WTC11 (cell line): ENCODE measurements at regions not wholly inside any gene's neighbourhood (a gene's known extent, or its start where the extent isn't known, plus 50 kb on each side); places are given as distances from the start of the nearest gene placed in this dataset.

Experiments used
- ATAC-seq: fragments of 200-7000 bp; cut with Tn5 transposase; 2 replicates; pipeline ENCODE4 v1.10.0; 2021; ENCODE audit warnings: mild to moderate bottlenecking, moderate library complexity
- CTCF ChIA-PET: fragments of 300-600 bp; sonication (Branson Sonifier 250); formaldehyde crosslinking; loops from one replicate; lab custom pipeline; 2021; ENCODE audit warnings: antibody characterized with exemption; lab: Charles Lee
- POLR2A ChIA-PET: fragments of 350-600 bp; sonication (Branson Sonifier 250); formaldehyde crosslinking; loops from one replicate; lab custom pipeline; 2021; ENCODE audit warnings: antibody characterized with exemption; lab: Charles Lee
- DNase-seq: peaks from one replicate; pipeline ENCODE4 v3.0.0; 2021; ENCODE audit warnings: low spot score
- H3K27ac Mint-ChIP-seq: 2 replicates; pipeline ENCODE4 v1.8.0; 2021; ENCODE audit warnings: mixed read lengths
- H3K27me3 Mint-ChIP-seq: 2 replicates; pipeline ENCODE4 v1.8.0; 2021; ENCODE audit warnings: low read depth, mild to moderate bottlenecking, moderate library complexity, mixed read lengths
- H3K36me3 Mint-ChIP-seq: 2 replicates; pipeline ENCODE4 v1.8.0; 2021; ENCODE audit warnings: mixed read lengths
- H3K4me1 Mint-ChIP-seq: 2 replicates; pipeline ENCODE4 v1.8.0; 2022; ENCODE audit warnings: mixed read lengths
- H3K4me3 Mint-ChIP-seq: 2 replicates; pipeline ENCODE4 v1.8.0; 2021; ENCODE audit warnings: mild to moderate bottlenecking, moderate library complexity, mixed read lengths
- H3K9me3 Mint-ChIP-seq: 2 replicates; pipeline ENCODE4 v1.8.0; 2021; ENCODE audit warnings: mixed read lengths
- ATF6 ChIP-seq: sonication (generic); formaldehyde crosslinking; IDR thresholded peaks from 2 replicates; pipeline ENCODE4 v1.8.1; 2023; ENCODE audit warnings: mild to moderate bottlenecking, missing genetic modification reagents
- CREB1 ChIP-seq: sonication (generic); formaldehyde crosslinking; IDR thresholded peaks from 2 replicates; pipeline ENCODE4 v1.8.0; 2023; ENCODE audit warnings: mild to moderate bottlenecking, missing genetic modification reagents
- ELF4 ChIP-seq: sonication (generic); formaldehyde crosslinking; IDR thresholded peaks from 2 replicates; pipeline ENCODE4 v1.8.1; 2022; ENCODE audit warnings: low read depth, mild to moderate bottlenecking, moderate library complexity, missing genetic modification reagents
- ERG ChIP-seq: fragments of 250-450 bp; sonication (Bioruptor Pico); IDR thresholded peaks from 2 replicates; pipeline ENCODE4 v1.8.0; 2021; ENCODE audit warnings: mild to moderate bottlenecking
- ESRRA ChIP-seq: sonication (generic); formaldehyde crosslinking; IDR thresholded peaks from 2 replicates; pipeline ENCODE4 v1.8.1; 2022; ENCODE audit warnings: mild to moderate bottlenecking, missing genetic modification reagents, borderline replicate concordance
- ETV6 ChIP-seq: sonication (generic); formaldehyde crosslinking; IDR thresholded peaks from 2 replicates; pipeline ENCODE4 v1.8.1; 2022; ENCODE audit warnings: mild to moderate bottlenecking, missing genetic modification reagents
- FOXK1 ChIP-seq: sonication (generic); formaldehyde crosslinking; IDR thresholded peaks from 2 replicates; pipeline ENCODE4 v1.8.0; 2022; ENCODE audit warnings: mild to moderate bottlenecking, moderate library complexity, missing genetic modification reagents
- FOXP1 ChIP-seq: sonication (generic); formaldehyde crosslinking; IDR thresholded peaks from 2 replicates; pipeline ENCODE4 v1.8.0; 2022; ENCODE audit warnings: missing genetic modification reagents, mild to moderate bottlenecking, moderate library complexity, borderline replicate concordance
- HMGA2 ChIP-seq: fragments of 250-450 bp; sonication (Bioruptor Pico); IDR thresholded peaks from 2 replicates; pipeline ENCODE4 v1.4.0; 2021; ENCODE audit warnings: mild to moderate bottlenecking, moderate library complexity
- JAZF1 ChIP-seq: fragments of 250-450 bp; sonication (Bioruptor Pico); IDR thresholded peaks from 2 replicates; pipeline ENCODE4 v1.9.0; 2021; ENCODE audit warnings: moderate library complexity, mild to moderate bottlenecking, inconsistent platforms
- MAX ChIP-seq: sonication (generic); formaldehyde crosslinking; IDR thresholded peaks from 2 replicates; pipeline ENCODE4 v1.8.0; 2022; ENCODE audit warnings: mild to moderate bottlenecking, missing genetic modification reagents
- MLX ChIP-seq: sonication (generic); formaldehyde crosslinking; IDR thresholded peaks from 2 replicates; pipeline ENCODE4 v1.8.1; 2023; ENCODE audit warnings: mild to moderate bottlenecking, missing genetic modification reagents, moderate library complexity
- NFATC4 ChIP-seq: fragments of 250-450 bp; sonication (Bioruptor Pico); IDR thresholded peaks from 2 replicates; pipeline ENCODE4 v1.9.0; 2021; ENCODE audit warnings: mild to moderate bottlenecking
- NFYB ChIP-seq: sonication (generic); formaldehyde crosslinking; conservative IDR thresholded peaks from 2 replicates; pipeline ENCODE4 v1.8.0; 2022; ENCODE audit warnings: low read depth, missing genetic modification reagents
- NR1H2 ChIP-seq: sonication (generic); formaldehyde crosslinking; IDR thresholded peaks from 2 replicates; pipeline ENCODE4 v1.9.0; 2021; ENCODE audit warnings: mild to moderate bottlenecking, moderate library complexity, missing genetic modification reagents
- NR2C2 ChIP-seq: sonication (generic); formaldehyde crosslinking; IDR thresholded peaks from 2 replicates; pipeline ENCODE4 v1.8.0; 2022; ENCODE audit warnings: mild to moderate bottlenecking, missing genetic modification reagents
- RELA ChIP-seq: sonication (generic); formaldehyde crosslinking; IDR thresholded peaks from 2 replicates; pipeline ENCODE4 v1.8.1; 2022; ENCODE audit warnings: missing genetic modification reagents, mild to moderate bottlenecking, borderline replicate concordance
- SMAD3 ChIP-seq: sonication (generic); formaldehyde crosslinking; IDR thresholded peaks from 2 replicates; pipeline ENCODE4 v1.8.0; 2022; ENCODE audit warnings: missing genetic modification reagents, mild to moderate bottlenecking, borderline replicate concordance
- SMAD4 ChIP-seq: sonication (generic); formaldehyde crosslinking; IDR thresholded peaks from 2 replicates; pipeline ENCODE4 v1.8.0; 2022; ENCODE audit warnings: mild to moderate bottlenecking, missing genetic modification reagents
- TEAD1 ChIP-seq: sonication (generic); formaldehyde crosslinking; IDR thresholded peaks from 2 replicates; pipeline ENCODE4 v1.8.0; 2022; ENCODE audit warnings: mild to moderate bottlenecking, missing genetic modification reagents
- ZNF423 ChIP-seq: fragments of 250-450 bp; sonication (Bioruptor Pico); IDR thresholded peaks from 2 replicates; pipeline ENCODE4 v2.1.2; 2022; ENCODE audit warnings: mild to moderate bottlenecking, moderate library complexity
- ZNF425 ChIP-seq: fragments of 250-450 bp; sonication (Bioruptor Pico); conservative IDR thresholded peaks from 2 replicates; pipeline ENCODE4 v1.9.0; 2021; ENCODE audit warnings: mild to moderate bottlenecking
- TF ChIP-seq, protein P1 (sequence below): sonication (generic); formaldehyde crosslinking; IDR thresholded peaks from 2 replicates; pipeline ENCODE4 v1.8.1; 2022; ENCODE audit warnings: low read depth, missing genetic modification reagents, borderline replicate concordance
- TF ChIP-seq, protein P2 (sequence below): fragments of 200-600 bp; IDR thresholded peaks from 2 replicates; pipeline ENCODE4 v1.8.0; 2022; ENCODE audit warnings: antibody characterized with exemption

DNA sequence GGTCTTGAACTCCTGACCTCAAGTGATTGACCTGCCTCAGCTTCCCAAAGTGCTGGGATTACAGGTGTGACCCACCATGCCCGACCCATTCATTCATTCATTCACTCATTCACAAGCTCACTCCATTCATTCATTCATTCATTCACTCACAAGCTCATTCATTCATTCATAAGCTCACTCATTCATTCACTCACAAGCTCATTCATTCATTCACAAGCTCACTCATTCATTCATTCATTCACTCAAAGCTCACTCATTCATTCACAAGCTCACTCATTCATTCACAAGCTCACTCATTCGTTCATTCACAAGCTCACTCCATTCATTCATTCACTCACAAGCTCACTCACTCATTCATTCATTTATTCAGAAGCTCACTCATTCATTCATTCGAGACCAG is 198.6 kb downstream of the SHOX start (continued):
- TF ChIP-seq SMAD4 (CRISPR knock-in tag) = no peak
- no peak for TF ChIP-seq NR1H2 (CRISPR knock-in tag)
- TF ChIP-seq ERG (CRISPR knock-in tag) = no peak

DNA sequence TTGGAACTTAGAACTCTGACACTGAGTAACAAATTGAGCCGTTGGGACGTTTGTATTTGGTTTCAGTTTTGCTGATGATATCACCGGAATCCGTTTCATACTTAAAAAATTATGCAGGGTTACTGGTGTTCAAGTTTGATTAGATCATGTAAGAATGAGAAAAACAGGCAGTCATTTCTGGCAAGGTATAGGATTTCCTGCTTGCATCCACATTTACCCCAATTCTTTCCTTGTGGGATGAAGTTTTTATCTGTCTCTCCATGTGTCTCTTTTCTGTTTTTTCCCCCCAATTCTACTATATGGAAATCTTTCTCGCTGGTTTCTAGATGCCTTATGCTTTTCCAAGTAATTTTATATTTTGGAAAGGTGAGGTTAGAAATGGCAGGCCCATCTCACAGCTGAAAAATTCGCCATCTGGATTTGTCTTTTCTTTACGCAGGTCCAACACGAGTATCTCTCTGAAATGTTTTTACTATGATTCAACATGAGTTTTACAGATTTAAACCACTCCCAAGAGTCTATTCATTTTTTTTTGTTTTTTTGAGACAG is 197.9 kb downstream of the SHOX start:
- H3K4me1 Mint-ChIP-seq = peaks cover 27% of the 10 kb centered on the region
- no peak for ATAC-seq

GRCh38 chrX:826448-826847 is 195.9 kb downstream of the SHOX start:
- peaks cover 26% of the 10 kb centered on the region for H3K4me1 Mint-ChIP-seq
- H3K27me3 Mint-ChIP-seq = peaks cover 2% of the 10 kb centered on the region; the same call in 1 of the 2 replicates
- peaks cover 4% of the 10 kb centered on the region; the same call in 1 of the 2 replicates for H3K36me3 Mint-ChIP-seq
- peak overlapping the region; percentile 39 for H3K27ac Mint-ChIP-seq
- DNase-seq (no peak), ATAC-seq (no peak)
- H3K9me3 Mint-ChIP-seq = peaks cover 20% of the 10 kb centered on the region
- CTCF ChIA-PET = no interaction called here
- H3K4me3 Mint-ChIP-seq = no peak overlapping the region
- POLR2A ChIA-PET = no interaction called here
- TF ChIP-seq ETV6 (CRISPR knock-in tag) (no peak), CREB1 (CRISPR knock-in tag) (no peak), NFATC4 (CRISPR knock-in tag) (no peak), ATF6 (CRISPR knock-in tag) (no peak), TEAD1 (CRISPR knock-in tag) (no peak), ESRRA (no peak), HMGA2 (no peak), MAX (CRISPR knock-in tag) (no peak), NFYB (CRISPR knock-in tag) (no peak), SMAD3 (no peak), FOXK1 (CRISPR knock-in tag) (no peak), NR2C2 (CRISPR knock-in tag) (no peak)
- TF ChIP-seq, protein P1, sequence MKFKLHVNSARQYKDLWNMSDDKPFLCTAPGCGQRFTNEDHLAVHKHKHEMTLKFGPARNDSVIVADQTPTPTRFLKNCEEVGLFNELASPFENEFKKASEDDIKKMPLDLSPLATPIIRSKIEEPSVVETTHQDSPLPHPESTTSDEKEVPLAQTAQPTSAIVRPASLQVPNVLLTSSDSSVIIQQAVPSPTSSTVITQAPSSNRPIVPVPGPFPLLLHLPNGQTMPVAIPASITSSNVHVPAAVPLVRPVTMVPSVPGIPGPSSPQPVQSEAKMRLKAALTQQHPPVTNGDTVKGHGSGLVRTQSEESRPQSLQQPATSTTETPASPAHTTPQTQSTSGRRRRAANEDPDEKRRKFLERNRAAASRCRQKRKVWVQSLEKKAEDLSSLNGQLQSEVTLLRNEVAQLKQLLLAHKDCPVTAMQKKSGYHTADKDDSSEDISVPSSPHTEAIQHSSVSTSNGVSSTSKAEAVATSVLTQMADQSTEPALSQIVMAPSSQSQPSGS (CRISPR knock-in tag) = no peak

More for the DNA sequence above, 197.9 kb downstream of the SHOX start:
- ChIA-PET CTCF (no interaction called here), POLR2A (no interaction called here)
- no peak for DNase-seq
- H3K9me3 Mint-ChIP-seq = peaks cover 16% of the 10 kb centered on the region
- peaks cover 3% of the 10 kb centered on the region; the same call in 1 of the 2 replicates for H3K36me3 Mint-ChIP-seq
- TF ChIP-seq ELF4 (CRISPR knock-in tag) (no peak), RELA (CRISPR knock-in tag) (no peak), ZNF423 (no peak), JAZF1 (CRISPR knock-in tag) (no peak), FOXP1 (CRISPR knock-in tag) (no peak), ZNF425 (CRISPR knock-in tag) (no peak), MLX (CRISPR knock-in tag) (no peak)
- TF ChIP-seq, protein P2, sequence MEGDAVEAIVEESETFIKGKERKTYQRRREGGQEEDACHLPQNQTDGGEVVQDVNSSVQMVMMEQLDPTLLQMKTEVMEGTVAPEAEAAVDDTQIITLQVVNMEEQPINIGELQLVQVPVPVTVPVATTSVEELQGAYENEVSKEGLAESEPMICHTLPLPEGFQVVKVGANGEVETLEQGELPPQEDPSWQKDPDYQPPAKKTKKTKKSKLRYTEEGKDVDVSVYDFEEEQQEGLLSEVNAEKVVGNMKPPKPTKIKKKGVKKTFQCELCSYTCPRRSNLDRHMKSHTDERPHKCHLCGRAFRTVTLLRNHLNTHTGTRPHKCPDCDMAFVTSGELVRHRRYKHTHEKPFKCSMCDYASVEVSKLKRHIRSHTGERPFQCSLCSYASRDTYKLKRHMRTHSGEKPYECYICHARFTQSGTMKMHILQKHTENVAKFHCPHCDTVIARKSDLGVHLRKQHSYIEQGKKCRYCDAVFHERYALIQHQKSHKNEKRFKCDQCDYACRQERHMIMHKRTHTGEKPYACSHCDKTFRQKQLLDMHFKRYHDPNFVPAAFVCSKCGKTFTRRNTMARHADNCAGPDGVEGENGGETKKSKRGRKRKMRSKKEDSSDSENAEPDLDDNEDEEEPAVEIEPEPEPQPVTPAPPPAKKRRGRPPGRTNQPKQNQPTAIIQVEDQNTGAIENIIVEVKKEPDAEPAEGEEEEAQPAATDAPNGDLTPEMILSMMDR = no peak
- no peak overlapping the region for H3K4me3 Mint-ChIP-seq
- H3K27me3 Mint-ChIP-seq = peaks cover 2% of the 10 kb centered on the region; the same call in 1 of the 2 replicates
- H3K27ac Mint-ChIP-seq = no peak overlapping the region
